GM21737 (cell line): ENCODE measurements at regions not wholly inside any gene's neighbourhood (a gene's known extent, or its start where the extent isn't known, plus 50 kb on each side); places are given as distances from the start of the nearest gene placed in this dataset.

ENCODE experiments used
- ATAC-seq: cut with Tn5 transposase; IDR thresholded peaks from one replicate; pipeline ENCODE4 v1.9.1; 2021; ENCODE audit warnings: mild to moderate bottlenecking, moderate library complexity; ENCODE audit not compliant: unreplicated experiment

GRCh38 chr21:35853321-35854239 lies 206.7 kb downstream of the SETD4 start:
- ATAC-seq: no peak

GRCh38 chr21:35852820-35853219 lies 207.5 kb downstream of the SETD4 start:
- ATAC-seq: no peak

- no peak for ATAC-seq
These were observed 209.7 kb downstream of the SETD4 start for GRCh38 chr21:35850542-35851103.

GRCh38 chr21:35850029-35850428 lies 210.3 kb downstream of the SETD4 start:
- ATAC-seq: no peak

DNA sequence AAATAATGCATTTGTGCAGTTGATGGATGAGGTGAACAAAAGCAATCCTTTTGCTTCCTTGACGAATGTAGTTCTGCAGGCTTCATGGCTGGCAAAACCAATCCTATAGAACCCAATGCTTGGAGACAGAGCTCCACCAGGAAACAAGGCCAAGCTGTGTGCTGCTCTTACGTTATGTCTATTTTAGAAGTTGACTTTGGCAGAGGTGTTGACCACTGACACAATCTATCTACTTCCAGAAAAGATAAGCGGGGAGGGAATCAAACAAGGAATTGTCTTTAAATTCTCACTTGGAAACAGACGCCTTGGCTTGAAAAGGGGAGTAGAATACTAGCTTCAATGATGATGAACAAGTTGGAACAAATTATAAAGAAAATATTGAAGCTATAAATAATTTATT lies 211.2 kb downstream of the SETD4 start:
- no peak for ATAC-seq

DNA sequence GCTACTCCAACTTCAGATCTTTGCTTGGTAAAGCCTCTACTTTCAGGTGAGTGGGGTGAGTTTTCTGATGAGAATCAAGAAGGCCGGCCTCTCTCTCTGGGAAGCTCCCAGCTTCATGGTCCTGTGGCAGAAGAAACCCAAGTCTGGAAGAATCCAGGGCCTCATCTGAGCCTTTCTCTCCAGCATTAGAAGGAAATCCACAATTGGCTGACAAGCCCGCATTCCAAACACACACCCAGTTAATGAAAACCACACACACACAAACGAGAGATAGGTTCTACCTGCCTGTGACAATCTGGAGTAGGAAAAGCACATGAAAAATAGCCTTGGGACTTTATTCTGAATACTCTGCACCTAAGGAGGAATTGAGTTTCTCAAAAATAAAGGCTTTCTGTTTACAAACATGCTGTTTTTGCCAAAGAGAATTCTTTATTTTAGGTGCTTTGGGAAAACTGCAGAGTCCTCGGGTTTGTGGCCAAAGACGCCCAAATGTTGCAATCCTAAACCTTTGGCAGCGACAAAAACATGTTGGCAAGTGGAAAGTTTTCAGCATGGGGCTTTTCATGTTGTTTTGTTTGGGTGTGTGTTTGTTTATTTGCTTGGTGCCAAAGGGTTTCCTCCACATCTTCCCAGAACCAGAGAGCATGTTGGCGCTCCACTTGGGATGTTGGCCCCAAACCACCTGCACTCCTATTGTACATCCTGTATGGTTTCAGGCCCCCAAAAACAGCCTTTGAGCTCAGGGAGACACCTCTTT lies 216.2 kb downstream of the SETD4 start:
- no peak for ATAC-seq

- no peak for ATAC-seq
These were observed 219.4 kb downstream of the SETD4 start for GRCh38 chr21:35840949-35841348.

- no peak for ATAC-seq
These were observed 220.0 kb downstream of the SETD4 start for GRCh38 chr21:35840197-35840799.

- no peak for ATAC-seq
These were observed 221.2 kb downstream of the SETD4 start for GRCh38 chr21:35838987-35839763.

DNA sequence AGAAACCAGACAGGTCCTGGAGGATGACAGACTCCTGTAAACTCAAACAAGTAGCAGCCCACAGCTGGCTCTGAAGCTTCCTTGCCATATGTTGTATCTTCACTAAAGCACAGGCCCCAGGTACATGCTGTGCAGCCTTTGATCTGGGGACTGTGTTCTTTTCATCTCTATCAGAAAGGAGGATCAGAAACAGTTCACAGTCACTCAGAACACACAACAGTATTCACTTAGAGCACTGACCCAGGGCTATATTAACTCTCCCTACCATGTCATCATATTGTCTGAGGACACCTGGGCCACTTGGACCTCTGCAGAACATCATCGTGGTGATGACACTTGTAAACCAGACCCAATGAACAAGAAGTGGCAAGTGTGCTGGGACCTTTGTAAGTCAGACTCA lies 222.0 kb downstream of the SETD4 start:
- no peak for ATAC-seq

GRCh38 chr21:35833991-35834390 lies 226.3 kb downstream of the SETD4 start:
- ATAC-seq: no peak

DNA sequence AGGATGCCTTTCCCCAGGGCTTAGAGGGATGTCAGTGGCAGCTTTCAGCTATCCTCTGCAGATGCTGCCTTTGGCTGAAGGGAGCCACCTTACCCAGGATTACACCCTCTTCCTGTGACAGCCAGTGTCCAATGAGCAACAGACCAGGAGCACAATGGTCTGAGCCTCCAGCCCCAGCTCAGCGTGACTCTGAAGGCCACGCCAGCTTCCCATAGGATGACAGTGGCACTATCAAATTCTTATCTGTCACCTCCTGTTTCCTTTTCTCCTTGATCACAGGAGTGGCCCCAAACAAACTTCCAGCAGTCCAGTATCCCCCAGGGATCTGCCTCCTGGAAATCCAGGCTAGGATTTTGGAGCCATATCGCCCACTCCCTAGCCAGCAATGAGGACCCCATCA lies 226.9 kb downstream of the SETD4 start:
- ATAC-seq: no peak

DNA sequence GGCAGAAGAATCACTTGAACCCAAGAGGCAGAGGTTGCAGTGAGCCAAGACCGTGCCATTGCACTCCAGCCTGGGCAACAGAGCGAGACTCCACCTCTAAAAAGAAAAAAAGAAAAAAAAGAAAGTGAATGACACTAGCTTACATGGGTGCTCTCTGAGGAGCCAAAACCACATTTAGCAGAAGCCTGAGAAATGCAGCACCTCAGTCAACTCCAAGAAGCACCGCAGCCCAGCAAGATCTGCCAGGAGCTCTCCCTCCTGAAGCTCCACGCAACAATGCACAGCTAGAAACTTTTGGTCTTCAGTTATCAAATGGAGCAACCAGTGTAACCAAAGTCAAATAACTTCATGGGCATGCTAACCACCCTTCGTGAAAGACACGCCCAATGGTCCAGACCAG lies 229.1 kb downstream of the SETD4 start:
- no peak for ATAC-seq

DNA sequence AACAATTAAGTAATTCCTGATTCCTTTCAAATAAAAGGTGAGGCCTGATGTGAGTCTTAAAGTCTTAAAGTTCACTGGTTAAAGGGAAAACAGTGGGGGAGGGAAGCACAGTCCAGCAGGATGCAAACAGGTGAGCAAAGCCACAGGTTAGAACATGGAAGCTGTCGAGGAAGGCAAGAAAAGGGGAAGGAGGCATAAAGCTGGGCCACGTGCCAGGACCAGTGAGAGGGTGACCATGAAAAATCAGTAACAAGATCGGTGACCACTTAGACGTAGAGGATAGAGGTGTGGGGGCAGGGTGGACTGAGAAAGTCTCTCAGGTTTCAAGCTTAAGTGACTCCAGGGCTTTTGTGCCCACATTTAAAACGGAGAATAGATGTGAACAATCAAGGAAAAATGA lies 231.3 kb downstream of the SETD4 start:
- ATAC-seq: no peak

DNA sequence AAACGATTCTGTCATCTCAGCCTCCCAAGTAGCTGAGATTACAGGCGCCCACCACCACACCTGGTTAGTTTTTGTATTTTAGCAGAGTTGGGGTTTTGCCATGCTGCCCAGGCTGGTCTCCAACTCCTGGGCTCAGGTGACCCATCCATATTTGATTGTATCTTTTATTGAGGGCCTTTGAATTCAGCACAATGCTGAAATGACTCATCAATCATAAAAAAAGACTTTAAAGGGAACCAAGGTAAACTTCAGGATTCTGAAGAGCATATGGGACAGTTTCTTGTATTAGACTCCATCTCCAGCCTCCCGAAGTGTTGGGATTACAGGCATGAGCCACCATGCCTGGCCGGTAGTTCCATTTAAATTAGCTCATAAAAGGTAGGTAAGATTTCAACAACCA lies 232.2 kb downstream of the SETD4 start:
- no peak for ATAC-seq

DNA sequence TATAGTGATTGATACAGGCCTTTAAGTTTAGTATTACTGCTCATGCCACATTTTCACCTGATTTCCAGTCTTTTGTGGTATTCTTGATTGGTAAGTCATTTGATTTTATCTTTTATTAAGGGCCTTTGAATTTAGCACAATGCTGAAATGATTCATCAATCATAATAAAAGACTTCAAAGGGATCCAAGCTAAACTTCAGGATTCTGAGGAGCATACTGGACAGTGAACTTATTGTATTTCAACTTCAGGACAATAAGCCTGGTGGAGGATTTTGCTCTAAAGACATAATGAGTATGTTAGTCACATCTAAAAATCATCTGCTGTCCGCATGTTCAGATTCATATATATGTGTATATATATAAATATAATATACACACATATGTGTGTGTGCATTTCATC lies 233.3 kb downstream of the SETD4 start:
- ATAC-seq: no peak

DNA sequence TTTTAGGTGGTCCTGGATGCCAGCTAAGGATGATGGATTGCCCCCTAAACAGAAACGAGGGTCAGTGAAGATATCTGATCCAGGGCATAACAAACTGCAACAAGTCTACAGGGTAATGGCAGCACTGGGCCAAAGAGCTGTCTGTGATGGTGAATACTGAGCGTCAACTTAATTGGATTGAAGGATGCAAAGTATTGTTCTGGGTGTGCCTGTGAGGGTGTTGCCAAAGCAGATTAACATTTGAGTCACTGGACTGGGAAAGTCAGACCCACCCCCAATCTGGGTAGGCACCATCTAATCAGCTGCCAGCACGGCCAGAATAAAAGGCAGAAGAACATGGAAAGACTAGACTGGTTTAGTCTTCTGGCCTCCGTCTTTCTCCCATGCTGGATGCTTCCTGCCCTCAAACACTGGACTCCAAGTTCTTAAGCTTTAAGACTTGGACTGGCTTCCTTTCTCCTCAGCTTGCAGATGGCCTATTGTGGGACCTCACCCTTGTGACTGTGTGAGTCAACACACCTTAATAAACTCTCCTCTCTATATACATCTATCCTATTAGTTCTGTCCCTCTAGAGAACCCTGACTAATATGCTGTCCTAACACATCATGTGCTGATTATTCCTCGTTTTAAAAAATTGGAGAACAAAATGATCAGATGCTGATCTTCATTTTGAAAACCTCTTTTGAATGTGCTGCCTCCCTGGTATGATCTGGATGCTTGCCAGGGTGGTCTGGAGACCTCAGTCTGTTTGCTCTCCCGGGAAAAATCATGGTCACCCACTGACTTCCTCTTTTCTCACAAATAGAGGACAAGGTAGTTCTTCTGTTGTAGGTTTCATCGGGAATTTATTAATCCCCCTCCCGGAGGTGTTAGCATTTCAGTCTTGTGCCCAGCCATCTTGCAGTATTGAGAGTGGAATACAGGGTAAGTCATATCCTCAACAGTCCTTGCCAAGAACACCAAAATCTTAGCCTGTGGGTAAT lies 234.7 kb downstream of the SETD4 start:
- no peak for ATAC-seq

DNA sequence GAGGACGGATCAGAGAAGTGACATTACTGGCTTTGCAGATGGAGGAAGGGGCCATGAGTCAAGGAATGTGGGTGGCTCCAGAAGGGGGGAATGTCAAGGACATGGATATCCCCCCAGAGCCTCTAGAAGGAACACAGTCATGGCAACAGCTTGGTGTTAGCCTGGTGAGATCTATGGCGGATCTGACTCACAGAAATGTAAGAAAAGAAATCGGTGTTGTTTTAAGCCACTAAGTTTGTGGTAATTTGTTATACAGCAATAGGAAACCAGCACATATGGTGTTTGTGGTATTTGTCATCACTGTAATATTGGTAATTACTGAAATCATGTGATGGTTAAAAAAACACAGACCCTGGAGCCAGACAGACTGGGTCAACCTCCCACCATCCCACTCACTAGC lies 236.2 kb downstream of the SETD4 start:
- ATAC-seq: no peak

GRCh38 chr21:35819134-35819533 lies 241.2 kb downstream of the SETD4 start:
- no peak for ATAC-seq
